GM04503 (cell line): ENCODE measurements at regions not wholly inside any gene's neighbourhood (a gene's known extent, or its start where the extent isn't known, plus 50 kb on each side); places are given as distances from the start of the nearest gene placed in this dataset.

Source experiments
- DNase-seq: peaks from one replicate; pipeline ENCODE4 v3.0.0-alpha.2; 2012; ENCODE audit warnings: low read depth

DNA sequence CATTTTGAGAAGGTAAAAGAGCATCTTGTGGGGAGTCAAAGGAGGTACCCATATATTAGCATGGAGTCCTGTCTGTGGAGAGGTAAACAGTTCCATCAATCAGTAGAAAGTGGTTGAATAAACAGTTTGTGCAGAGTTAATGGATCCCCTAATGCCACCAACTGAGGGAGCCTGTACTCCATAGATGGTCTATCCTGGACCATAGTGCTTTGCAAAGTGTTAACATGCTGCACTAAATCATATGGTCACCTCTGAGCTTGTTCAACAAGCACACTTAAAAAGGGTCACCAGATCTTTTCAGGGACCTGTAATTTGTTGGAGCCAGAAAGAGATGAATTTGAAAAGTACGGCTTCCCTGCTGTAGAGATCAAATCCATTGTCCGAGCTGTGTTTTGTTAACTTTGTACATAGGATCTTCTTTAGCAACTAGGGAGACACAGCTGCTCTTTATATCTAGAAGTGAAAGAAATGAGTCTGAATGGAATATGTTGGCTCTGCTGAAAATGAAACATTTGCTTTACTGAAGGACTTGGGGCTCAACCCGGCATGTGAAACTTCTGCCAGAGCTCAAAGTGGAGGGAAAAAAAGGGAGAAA is 366.4 kb downstream of the ETNK1 start:
- DNase-seq, result no peak

DNA sequence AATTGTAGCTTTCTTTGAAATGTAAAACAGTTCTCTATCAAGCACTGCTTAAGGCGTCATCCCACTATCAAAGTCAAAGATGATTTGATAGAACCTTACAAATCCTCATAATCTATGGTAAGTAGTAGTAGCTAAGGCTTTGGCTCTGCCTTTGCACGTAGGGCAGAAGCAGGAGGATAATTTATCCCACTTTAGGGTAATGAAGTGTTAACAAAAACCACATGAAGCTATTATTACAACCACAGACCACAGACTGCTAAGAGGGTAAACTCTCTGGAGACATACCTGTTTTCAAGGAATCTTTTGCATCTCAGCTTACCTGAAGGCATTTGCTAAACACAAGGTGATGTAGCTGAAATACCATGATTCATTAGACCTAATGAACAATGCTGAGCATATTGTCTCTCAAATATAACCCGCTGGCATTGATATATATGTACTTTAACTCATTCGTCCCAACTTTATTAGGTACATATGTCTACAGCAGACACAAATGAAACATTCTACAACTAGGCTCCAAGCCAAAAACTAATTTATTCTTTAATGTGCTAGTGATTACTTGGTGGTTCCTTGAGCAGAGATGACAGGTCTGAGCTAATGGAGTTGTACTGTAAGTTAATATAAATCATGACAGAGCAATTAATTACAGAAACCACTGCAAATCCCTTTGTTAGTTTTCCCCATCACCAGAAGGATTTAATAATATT is 368.8 kb downstream of the ETNK1 start:
- DNase-seq, result no peak

DNA sequence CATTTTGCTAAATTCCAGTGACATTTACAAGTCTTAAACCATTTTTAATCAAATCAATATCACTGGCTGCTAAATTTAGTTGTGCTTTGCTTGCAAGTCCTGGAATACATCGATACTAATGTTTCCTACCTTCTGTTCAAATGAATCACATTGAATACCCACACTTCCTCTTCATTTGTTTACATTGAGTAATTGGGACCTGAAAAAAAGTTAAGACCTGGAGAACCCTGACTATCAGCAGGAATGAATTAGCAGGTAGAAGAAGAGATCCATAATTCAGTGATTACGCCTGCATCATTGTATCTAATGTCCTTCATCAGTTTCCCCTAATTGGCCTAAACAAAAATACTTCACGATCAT is 369.3 kb downstream of the ETNK1 start:
- DNase-seq, result no peak

DNA sequence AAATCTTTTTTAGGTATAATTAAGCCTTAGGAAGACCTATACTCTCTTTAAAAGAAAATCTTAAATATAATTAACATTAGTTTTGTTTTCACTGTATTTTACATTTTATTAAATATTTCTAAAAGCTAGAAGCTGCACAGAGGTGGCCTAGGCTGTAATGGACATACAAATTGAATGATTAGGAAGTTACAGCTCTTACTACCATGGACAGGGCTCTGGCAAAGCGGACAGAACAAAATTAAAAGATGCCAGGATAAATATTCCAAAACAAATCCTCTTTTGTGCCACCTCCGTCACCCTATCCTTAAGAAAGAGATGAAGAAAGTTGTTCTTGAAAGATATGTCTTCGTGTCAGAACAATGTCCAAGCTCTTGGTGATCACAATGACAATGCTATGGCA is 376.5 kb downstream of the ETNK1 start:
- DNase-seq, result no peak

DNA sequence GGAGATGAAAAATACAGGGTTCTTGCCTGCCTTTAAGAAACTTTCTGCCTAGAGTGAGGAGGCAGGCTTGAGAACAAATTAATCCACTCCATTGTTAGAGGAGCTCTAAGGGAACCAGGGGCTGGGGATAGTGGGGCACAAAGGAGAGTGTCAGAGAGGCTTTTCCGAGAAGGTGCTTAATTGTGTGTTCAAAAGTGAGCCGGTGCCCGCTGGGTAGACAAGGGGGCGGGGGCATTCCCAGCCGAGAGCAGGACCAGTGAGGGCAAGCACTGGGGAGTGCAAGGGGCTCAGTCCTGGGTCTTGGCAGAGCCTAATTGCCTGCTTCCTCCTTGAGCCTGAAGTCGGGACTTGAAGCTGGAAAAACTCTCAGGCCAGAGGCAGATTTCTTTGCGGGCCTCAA is 377.4 kb downstream of the ETNK1 start:
- DNase-seq, result no peak

DNA sequence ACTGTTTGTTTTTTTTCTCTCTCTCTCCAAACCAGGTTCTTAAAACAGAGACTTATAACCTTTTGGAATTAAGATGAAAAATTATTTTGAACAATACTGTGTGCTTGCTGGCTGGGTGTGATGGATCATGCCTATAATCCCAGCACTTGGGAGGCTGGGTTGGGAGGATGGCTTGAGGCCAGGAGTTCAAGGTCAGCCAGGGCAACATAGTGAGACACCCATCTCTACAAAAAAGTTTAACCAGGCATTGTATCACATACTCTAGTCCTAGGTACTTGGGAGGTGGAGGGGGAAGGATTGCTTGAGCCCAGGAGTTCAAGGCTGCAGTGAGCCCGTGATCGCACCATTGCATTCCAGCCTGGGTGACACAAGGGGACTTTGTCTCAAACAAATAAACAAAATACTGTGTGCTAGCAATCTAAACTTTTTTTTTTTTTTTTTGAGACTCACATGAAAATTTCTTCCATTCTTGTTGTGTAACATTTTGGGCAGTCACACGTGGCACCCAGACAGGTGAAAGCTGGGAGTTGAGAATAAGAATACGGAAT is 379.6 kb downstream of the ETNK1 start:
- no peak for DNase-seq

DNA sequence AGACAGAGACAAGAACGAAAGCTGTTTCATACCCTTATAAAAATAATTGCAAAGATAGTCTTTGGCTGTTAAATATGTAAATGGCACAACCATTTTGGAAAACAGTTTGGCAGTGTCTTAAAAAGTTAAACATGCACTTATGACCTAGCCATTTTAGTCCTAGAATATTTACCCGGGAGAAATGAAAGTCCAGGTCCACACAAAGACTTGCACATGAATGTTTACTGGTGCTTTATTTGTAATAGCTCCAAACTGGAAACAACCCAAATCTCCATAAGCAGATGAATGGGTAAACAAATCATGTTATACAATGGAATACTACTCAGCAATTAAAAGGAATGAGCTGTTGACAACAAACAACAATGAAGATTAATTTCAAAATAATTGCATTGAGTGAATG is 380.4 kb downstream of the ETNK1 start:
- DNase-seq, result no peak

DNA sequence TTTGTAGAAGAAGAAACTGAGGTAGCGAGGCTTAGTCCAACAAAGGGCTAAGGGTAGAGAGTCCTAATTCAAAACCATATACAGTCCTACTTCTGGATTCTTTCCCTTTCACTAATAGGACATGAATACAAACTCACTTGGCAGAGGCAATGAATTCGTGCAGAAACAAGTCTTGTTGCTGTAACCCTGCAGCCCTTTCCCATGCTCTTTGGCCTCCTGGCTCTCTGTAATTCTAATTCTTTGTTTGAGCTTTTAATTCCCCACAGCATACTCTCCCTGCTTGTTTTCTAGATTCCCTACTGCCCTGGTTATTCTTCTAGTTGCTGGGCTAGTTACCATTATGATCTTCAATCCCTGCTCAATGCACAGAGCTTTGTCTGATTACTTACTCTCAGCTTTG is 381.4 kb downstream of the ETNK1 start:
- no peak for DNase-seq

DNA sequence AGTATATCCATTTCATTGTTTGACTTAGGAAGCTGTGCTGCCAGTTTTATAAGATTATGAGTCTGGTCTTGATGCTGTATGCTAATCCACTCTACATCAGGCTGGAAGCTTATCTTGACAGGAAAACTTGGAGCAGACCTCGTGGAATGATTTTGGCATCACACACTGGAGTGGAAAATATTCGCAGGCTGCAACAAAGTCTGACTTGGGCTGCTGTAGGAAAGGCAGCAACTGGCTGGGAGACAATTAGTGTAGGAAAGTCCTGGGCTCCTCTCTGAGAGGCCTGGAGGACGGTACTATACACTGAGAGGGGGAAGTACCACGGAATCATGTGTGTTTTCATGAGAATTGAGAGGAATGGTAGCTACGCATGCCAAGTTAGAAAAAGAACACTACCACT is 383.7 kb downstream of the ETNK1 start:
- no peak for DNase-seq

DNA sequence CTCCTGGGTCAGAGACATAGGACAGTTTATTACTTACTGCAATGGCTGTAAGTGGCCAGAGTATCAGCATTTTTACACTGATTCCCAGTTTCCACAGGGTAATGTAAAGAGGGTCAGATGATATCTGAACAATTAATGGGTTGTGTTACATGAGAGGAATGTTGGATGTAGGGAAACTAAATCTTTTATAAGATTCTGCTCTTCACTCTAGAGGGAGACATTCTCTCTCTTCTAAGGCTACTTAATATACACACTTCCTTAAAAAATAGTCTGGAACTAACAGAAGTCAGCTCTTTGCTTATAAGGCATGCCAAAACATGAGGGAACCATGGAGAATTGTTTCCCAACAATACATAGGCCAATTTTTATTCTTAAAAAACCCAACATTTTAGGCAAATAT is 389.8 kb downstream of the ETNK1 start:
- DNase-seq, result no peak

DNA sequence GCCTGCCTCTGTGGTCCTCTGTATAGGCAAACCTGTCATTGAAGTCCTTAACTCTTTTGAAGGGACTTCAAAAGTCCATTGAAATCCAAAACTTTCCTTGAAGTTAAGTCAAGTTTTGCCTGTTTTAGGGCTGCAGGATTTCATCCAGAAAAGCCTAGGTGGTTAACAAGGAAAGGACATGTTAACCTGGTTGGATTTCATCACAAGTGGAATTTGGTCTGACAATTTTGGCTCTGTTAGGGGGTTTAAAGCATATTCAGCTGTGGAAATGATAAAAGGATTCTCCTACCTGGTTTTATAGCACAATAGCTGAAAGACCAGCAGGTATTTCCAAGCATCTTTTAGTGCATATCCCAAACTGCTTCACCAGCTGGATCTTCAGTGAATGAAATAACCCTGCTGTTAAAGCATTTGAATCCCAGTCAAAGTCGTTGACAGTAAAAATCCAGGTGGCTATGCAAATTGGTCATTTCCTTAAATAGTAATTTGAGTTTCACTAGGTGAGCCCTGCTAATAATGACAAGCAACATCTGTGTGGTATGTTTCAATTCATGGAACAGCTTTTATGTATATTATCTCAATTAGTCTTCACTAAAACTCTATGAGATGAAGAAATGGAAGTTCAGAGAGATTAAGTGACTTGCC is 400.5 kb downstream of the ETNK1 start:
- no peak for DNase-seq

DNA sequence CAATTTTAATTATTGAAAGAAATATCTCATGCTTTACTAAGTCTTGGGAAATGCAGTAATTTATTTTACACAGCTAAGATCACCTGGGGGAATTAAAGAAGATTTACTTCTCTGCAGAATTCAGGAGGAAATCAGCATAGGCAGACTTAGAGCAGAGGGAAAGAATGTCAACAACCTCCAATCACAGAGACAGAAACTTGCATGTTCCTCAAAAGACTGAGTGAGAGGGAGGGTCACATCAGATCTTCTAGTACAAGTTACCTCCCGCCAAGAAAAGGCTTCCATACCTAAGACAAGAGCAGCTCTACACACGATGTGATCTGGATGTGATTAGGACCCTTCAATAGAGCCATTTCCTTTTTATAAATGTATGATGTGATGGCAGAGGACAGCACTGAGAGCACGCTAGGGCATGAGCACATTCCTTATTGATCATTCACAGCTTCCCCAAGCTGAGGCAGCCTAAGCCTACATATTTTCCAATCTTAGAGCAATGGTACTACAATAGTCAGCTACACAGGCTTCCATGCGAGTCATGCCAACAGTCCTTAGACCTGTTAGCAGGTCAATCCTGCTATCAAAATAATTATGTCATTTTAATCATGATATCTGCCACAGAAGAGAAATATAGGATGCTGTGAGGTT is 403.3 kb downstream of the ETNK1 start:
- DNase-seq, result no peak

DNA sequence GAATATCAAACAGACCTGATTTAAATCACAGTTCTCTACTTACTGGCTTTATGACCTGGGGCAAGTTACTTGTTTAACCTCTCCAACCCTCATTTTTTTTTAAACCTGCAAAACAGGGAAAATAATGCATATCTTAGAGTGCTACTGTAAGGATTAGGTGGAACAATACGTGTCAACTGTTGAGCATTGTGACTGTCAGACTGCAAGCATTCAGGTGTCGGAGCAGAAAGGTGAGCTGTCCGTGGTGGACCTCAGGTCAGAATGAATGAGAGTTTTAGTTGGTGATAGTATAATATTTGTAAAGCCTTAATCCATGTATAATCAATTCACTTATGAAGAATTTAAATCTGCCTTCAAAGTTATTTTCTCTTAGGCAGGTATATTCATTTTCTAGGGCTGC is 404.2 kb downstream of the ETNK1 start:
- no peak for DNase-seq

DNA sequence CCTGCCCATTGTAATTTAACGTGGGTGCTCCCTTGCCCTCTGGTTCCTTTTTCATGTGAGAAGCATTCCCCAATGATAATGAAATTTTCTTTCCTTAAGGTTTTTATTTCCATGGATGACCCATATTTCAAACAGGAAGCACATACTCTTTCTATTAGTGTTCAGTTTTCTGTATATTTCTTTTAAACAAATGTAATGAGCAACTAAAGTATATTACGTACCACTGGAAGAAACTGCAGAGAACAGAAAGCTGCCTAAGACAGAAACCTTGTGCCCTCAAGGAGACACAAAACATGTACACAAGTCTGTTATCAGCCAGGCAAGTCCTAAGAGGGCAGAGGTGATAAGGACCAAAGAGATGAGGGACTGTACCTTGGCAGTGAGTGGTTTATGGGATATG is 414.9 kb downstream of the ETNK1 start:
- no peak for DNase-seq

DNA sequence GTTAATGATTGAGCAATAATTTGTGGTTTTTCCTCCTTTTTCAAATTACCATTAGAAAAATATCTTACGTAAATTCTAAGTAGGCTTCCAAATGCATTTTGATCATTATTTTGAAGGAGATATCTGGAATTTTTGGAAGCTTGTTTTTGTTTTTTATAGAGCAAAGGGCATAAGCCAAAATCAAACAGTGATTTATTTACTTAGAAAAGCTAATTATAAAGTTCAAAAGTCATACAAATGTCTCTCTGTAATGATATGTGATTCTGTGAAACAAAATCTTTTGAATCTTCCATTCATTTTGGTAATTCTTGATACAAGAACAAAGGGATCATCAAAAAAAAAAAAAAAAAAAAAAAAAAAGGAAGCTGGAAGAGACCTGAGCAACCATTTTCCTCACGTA is 416.8 kb downstream of the ETNK1 start:
- no peak for DNase-seq

DNA sequence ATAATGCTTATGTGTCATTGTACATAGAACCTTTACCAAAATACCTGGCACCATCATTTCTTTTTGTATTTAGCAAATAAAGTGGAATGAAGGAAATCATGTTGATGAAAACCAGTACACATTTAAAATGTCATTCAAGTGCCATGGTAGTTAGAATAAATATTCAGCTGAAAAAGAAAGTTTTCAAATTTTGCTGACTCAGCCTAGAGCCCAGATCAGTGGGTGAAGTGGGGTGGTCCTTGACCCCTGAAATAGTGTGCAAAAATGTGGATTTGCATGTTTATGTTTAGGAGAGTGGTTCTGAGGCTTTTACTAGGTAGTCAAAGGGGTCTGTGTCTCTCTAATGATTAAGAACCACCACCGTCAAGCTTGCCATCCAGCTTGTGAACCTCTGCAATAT is 418.7 kb downstream of the ETNK1 start:
- DNase-seq, result no peak

DNA sequence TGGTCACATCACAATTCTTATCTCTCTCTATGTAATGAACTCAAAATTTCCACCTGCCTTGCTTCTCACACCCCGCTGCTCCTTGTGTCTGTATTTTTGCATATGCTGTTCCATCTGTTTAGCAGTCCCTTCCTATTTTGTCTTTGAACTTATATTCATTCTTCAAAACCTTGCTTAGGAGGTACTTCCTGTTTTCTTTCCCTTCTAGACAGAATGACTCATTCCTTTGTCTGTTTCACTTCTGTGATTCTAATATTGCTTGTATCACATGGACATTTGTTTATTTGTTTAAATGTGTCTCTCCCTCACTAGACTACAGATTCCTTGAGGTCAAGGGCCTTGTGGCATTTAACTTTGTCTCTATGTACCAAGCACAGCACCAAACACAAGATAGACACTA is 424.2 kb downstream of the ETNK1 start:
- DNase-seq, result no peak

DNA sequence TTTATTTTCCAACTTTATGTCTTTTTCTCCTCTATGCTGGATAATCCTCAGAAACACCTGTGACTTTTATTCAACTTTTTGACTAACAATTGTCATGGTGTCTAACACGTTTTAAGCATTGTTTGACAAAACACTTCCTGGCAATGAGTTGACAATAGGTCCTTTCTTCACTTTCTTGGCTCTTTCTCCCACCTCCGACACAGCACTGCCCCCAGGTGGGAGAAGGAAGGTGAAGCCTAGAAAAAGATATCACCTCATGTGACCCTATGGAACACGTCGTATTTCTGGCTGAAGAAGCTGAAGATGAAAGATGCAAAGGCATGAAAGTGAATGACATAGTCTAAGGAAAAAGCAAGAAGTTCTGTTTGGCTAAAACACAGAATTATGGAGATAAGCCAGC is 430.0 kb downstream of the ETNK1 start:
- DNase-seq, result no peak

DNA sequence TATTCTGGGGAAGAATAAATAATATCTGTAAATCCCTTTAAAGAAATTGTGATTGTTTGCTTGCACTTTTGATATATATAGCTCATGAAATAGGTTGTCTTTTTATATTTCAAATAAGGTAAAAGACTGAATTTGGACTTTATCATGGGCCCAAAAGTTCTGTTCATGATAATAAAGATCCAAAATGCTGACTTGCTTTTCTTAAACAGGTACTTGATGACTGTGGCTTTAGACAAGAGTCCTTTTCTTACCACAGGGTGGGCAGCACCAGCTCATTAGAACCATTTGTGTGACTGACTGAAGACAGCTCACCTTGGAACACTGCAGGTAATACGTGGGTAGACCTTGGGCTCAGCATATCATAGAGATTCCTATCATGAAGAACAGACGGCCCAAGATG is 432.6 kb downstream of the ETNK1 start:
- no peak for DNase-seq

DNA sequence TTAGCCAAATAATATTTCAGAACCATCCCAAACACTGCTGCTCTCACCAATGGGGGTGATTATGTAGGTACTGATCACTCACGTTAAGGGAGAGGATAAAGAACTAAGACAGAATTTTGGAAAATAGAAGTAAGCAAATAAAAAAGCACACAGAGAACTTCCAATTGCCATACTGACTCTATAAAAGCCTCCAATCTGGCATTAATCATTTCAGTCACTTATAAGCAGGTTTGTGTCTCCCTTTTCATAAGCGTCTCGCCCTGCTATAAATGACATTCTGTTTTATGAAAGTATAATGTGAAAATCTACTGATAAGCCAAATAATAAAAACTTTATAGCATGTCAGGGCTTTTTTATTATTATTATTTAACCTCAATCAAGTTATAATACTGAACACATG is 435.2 kb downstream of the ETNK1 start:
- DNase-seq, result no peak

DNA sequence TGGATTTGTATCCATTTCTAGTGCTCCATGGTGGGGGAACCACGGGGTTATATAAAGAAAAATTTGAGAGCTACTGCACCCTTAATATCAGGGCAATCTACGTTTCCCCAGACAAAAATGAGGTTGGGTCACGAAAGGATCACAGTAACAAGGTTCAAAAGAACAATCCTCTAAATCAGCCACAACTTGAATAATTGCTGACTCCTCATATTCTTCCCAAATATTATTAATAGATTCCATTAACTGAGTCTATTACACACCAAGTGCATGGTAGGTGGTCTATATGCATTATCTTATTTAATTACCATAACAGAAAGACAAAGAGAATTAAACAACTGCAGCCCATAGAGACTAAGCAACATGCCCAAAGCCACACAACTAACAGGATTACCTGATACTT is 438.2 kb downstream of the ETNK1 start:
- DNase-seq, result no peak

DNA sequence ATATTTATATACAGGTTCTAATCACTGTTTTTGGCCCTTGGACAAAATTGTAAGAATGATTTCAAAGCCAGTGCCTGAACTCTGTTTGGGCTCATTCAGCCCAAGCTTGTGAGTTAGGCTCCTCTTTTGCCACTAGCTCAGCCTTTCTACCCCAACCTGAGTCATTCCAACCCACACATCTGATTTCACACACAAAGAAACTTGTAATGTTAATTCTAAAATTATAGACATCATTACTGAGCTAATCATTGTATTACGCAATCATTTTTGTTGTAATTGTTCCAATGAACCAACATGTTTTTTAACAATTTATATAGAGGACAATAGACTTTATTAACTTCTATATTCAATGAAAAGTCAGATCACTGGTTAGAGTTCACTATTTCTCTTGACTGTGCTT is 441.1 kb downstream of the ETNK1 start:
- DNase-seq, result no peak

DNA sequence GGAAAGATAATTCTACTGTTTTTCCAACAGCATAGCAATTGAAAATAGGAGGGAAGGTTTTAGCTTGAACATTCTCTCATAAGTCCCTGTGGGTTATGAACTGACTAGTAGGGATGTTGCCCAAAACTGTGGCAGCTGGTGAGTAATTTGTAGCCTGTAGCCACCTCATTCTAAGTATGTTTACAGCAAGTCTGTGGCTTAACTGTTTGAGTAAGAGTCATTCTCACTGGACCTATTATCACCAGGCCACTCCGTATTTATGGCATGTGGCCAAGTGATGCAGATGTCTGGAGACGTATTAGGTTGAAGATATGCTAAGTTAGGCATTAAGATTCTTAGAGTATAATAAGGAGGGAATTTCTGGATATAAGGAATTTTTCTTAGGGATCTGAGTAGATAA is 458.3 kb downstream of the ETNK1 start:
- no peak for DNase-seq
